ENCODE measurements at regions not wholly inside any gene's neighbourhood (a gene's known extent, or its start where the extent isn't known, plus 50 kb on each side); places are given as distances from the start of the nearest gene placed in this dataset.

GRCh38 chr1:60972841-60973364, 109.5 kb upstream of the NFIA start:
- no peak for TF ChIP-seq ARNTL (CRISPR knock-in tag; IDR thresholded peaks at IDR 0.05; ENCODE audit: borderline replicate concordance, low read depth)
- TF ChIP-seq PATZ1 (CRISPR knock-in tag; IDR thresholded peaks at IDR 0.05; ENCODE audit: borderline replicate concordance) = no peak
- no peak for TF ChIP-seq TCF4 (CRISPR knock-in tag; IDR thresholded peaks at IDR 0.05; ENCODE audit: borderline replicate concordance)
- TF ChIP-seq CREB5 (CRISPR knock-in tag; IDR thresholded peaks at IDR 0.05; ENCODE audit: low read depth) = no peak
- no peak for TF ChIP-seq RARB (CRISPR knock-in tag; IDR thresholded peaks at IDR 0.05)
- no peak for TF ChIP-seq ZFP30 (CRISPR knock-in tag; IDR thresholded peaks at IDR 0.05)
- no peak for TF ChIP-seq OSR1 (CRISPR knock-in tag; IDR thresholded peaks at IDR 0.05)
- TF ChIP-seq CSDC2 (CRISPR knock-in tag; IDR thresholded peaks at IDR 0.05) = no peak
- no peak for TF ChIP-seq CSRNP3 (CRISPR knock-in tag; IDR thresholded peaks at IDR 0.05)
- no peak for TF ChIP-seq ZNF8 (CRISPR knock-in tag; IDR thresholded peaks at IDR 0.05)
- no peak for TF ChIP-seq TOX (CRISPR knock-in tag; IDR thresholded peaks at IDR 0.05; ENCODE audit: borderline replicate concordance)
